ENCODE measurements at regions not wholly inside any gene's neighbourhood (a gene's known extent, or its start where the extent isn't known, plus 50 kb on each side); places are given as distances from the start of the nearest gene placed in this dataset.

DNA sequence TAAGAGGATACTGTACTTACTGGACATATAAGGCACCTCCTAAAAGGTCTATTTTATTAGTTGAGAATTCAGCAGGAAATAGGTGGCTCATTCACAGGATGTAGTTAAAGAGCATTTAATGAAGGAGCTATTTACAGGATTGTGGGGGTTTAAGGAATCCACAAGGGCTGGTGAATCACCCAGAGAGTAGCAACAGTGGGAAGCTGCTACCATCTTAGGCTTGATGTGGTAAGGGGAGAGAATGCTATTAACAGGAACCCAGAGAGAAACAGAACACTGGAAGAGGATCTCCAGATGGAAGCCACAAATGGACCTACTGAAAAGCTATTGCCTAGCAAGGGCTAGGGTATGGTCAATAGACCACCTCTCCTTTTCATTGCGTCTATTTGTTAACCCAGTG is 52.0 kb upstream of the COL11A1 start:
- no peak for TF ChIP-seq EZH2 (IDR thresholded peaks at IDR 0.05; ENCODE audit: borderline replicate concordance, insufficient read depth, low read depth, low read length, poor library complexity, severe bottlenecking)
- TF ChIP-seq, protein P1, sequence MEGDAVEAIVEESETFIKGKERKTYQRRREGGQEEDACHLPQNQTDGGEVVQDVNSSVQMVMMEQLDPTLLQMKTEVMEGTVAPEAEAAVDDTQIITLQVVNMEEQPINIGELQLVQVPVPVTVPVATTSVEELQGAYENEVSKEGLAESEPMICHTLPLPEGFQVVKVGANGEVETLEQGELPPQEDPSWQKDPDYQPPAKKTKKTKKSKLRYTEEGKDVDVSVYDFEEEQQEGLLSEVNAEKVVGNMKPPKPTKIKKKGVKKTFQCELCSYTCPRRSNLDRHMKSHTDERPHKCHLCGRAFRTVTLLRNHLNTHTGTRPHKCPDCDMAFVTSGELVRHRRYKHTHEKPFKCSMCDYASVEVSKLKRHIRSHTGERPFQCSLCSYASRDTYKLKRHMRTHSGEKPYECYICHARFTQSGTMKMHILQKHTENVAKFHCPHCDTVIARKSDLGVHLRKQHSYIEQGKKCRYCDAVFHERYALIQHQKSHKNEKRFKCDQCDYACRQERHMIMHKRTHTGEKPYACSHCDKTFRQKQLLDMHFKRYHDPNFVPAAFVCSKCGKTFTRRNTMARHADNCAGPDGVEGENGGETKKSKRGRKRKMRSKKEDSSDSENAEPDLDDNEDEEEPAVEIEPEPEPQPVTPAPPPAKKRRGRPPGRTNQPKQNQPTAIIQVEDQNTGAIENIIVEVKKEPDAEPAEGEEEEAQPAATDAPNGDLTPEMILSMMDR (IDR thresholded peaks at IDR 0.05): no peak

Data from B cell (primary cell).